Smooth muscle cell (in vitro differentiated cells): ENCODE measurements at regions not wholly inside any gene's neighbourhood (a gene's known extent, or its start where the extent isn't known, plus 50 kb on each side); places are given as distances from the start of the nearest gene placed in this dataset.

ENCODE experiments used
- DNase-seq: peaks from one replicate; lab custom pipeline; 2025; ENCODE audit not compliant: unreplicated experiment; lab: John Stamatoyannopoulos, UW
- H2AFZ ChIP-seq: fragments of 200-600 bp; sonication (generic); 2 replicates; pipeline ENCODE4 v1.6.0; 2016; ENCODE audit warnings: antibody characterized with exemption, low read depth, mild to moderate bottlenecking
- H3F3A ChIP-seq: fragments of 200-600 bp; sonication (generic); 2 replicates; pipeline ENCODE4 v1.6.0; 2017; ENCODE audit warnings: antibody characterized with exemption, low read depth
- H3K27ac ChIP-seq: fragments of 200-600 bp; sonication (generic); 2 replicates; pipeline ENCODE4 v1.5.1; 2016; ENCODE audit warnings: low read depth, mild to moderate bottlenecking
- H3K27me3 ChIP-seq: fragments of 200-600 bp; sonication (generic); 2 replicates; pipeline ENCODE4 v1.6.1; 2016; ENCODE audit warnings: low read depth, mild to moderate bottlenecking
- H3K36me3 ChIP-seq: fragments of 200-600 bp; sonication (generic); 2 replicates; pipeline ENCODE4 v1.5.1; 2016; ENCODE audit warnings: low read depth
- H3K4me1 ChIP-seq: fragments of 200-600 bp; sonication (generic); 2 replicates; pipeline ENCODE4 v1.5.1; 2016; ENCODE audit warnings: low read depth
- H3K4me2 ChIP-seq: fragments of 200-600 bp; sonication (generic); 2 replicates; pipeline ENCODE4 v1.6.0; 2016; ENCODE audit warnings: mild to moderate bottlenecking
- H3K4me3 ChIP-seq: fragments of 200-600 bp; sonication (generic); 2 replicates; pipeline ENCODE4 v1.5.1; 2016; ENCODE audit warnings: mild to moderate bottlenecking
- H3K79me2 ChIP-seq: fragments of 200-600 bp; sonication (generic); 2 replicates; pipeline ENCODE4 v1.6.0; 2016; ENCODE audit warnings: low read depth, mild to moderate bottlenecking
- H3K9ac ChIP-seq: fragments of 200-600 bp; sonication (generic); 2 replicates; pipeline ENCODE4 v1.6.0; 2016; ENCODE audit warnings: low read depth
- H3K9me3 ChIP-seq: fragments of 200-600 bp; sonication (generic); replicated peaks from 2 replicates; pipeline ENCODE4 v1.5.1; 2016; ENCODE audit warnings: low read depth
- H4K20me1 ChIP-seq: fragments of 200-600 bp; sonication (generic); 2 replicates; pipeline ENCODE4 v1.6.0; 2016; ENCODE audit warnings: low read depth
- CTCF ChIP-seq: fragments of 200-600 bp; sonication (generic); IDR thresholded peaks from 2 replicates; pipeline ENCODE4 v1.5.1; 2017; ENCODE audit warnings: borderline replicate concordance, mild to moderate bottlenecking, antibody characterized with exemption; ENCODE audit not compliant: insufficient read depth, poor library complexity, severe bottlenecking
- WGBS: methylation state at CpG from one replicate; pipeline ENCODE4 v1.1.7; 2016; ENCODE audit warnings: low lambda C conversion rate; 5-methylcytosine and 5-hydroxymethylcytosine counted together

GRCh38 chr4:27186710-27187109 is 326.1 kb downstream of the STIM2 start:
- H3K27me3 ChIP-seq: no peaks in the 10 kb centered on the region
- H3K4me2 ChIP-seq: no peak overlapping the region
- H3K36me3 ChIP-seq: no peaks in the 10 kb centered on the region
- no peak overlapping the region for H3K9ac ChIP-seq
- no peaks in the 10 kb centered on the region for H4K20me1 ChIP-seq
- TF ChIP-seq CTCF: no peak
- H2AFZ ChIP-seq: no peak overlapping the region
- H3F3A ChIP-seq: no peaks in the 10 kb centered on the region
- H3K4me3 ChIP-seq: no peak overlapping the region
- no peaks in the 10 kb centered on the region for H3K79me2 ChIP-seq
- no peaks in the 10 kb centered on the region for H3K9me3 ChIP-seq
- H3K27ac ChIP-seq: no peak overlapping the region
- 89% methylated on average over 4 of the region's 4 CpGs for WGBS
- no peaks in the 10 kb centered on the region for H3K4me1 ChIP-seq
- no peak for DNase-seq

- Histone ChIP-seq H3K4me2 (no peak overlapping the region), H3K9me3 (no peaks in the 10 kb centered on the region), H3F3A (no peaks in the 10 kb centered on the region), H3K36me3 (no peaks in the 10 kb centered on the region), H4K20me1 (no peaks in the 10 kb centered on the region), H3K4me1 (no peaks in the 10 kb centered on the region), H3K27ac (no peak overlapping the region), H2AFZ (no peak overlapping the region), H3K27me3 (no peaks in the 10 kb centered on the region), H3K4me3 (no peak overlapping the region), H3K79me2 (no peaks in the 10 kb centered on the region), H3K9ac (no peak overlapping the region)
- TF ChIP-seq CTCF: no peak
- no peak for DNase-seq
- WGBS: 80% methylated on average over 2 of the region's 2 CpGs
These were observed 327.1 kb downstream of the STIM2 start for GRCh38 chr4:27187786-27188185.

GRCh38 chr4:27189683-27190082 is 329.0 kb downstream of the STIM2 start:
- WGBS: 90% methylated on average over 6 of the region's 6 CpGs
- no peak for DNase-seq

More at GRCh38 chr4:27189683-27190082, 329.0 kb downstream of the STIM2 start:
- H3K79me2 ChIP-seq: no peaks in the 10 kb centered on the region
- H4K20me1 ChIP-seq: no peaks in the 10 kb centered on the region
- no peaks in the 10 kb centered on the region for H3K9me3 ChIP-seq
- H3K36me3 ChIP-seq: no peaks in the 10 kb centered on the region
- H3K27me3 ChIP-seq: no peaks in the 10 kb centered on the region
- no peak overlapping the region for H3K27ac ChIP-seq
- H3K9ac ChIP-seq: no peak overlapping the region
- no peaks in the 10 kb centered on the region for H3F3A ChIP-seq
- H2AFZ ChIP-seq: no peak overlapping the region
- no peaks in the 10 kb centered on the region for H3K4me1 ChIP-seq
- no peak for TF ChIP-seq CTCF
- H3K4me2 ChIP-seq: no peak overlapping the region
- H3K4me3 ChIP-seq: no peak overlapping the region
